ENCODE measurements at regions not wholly inside any gene's neighbourhood (a gene's known extent, or its start where the extent isn't known, plus 50 kb on each side); places are given as distances from the start of the nearest gene placed in this dataset.

DNA sequence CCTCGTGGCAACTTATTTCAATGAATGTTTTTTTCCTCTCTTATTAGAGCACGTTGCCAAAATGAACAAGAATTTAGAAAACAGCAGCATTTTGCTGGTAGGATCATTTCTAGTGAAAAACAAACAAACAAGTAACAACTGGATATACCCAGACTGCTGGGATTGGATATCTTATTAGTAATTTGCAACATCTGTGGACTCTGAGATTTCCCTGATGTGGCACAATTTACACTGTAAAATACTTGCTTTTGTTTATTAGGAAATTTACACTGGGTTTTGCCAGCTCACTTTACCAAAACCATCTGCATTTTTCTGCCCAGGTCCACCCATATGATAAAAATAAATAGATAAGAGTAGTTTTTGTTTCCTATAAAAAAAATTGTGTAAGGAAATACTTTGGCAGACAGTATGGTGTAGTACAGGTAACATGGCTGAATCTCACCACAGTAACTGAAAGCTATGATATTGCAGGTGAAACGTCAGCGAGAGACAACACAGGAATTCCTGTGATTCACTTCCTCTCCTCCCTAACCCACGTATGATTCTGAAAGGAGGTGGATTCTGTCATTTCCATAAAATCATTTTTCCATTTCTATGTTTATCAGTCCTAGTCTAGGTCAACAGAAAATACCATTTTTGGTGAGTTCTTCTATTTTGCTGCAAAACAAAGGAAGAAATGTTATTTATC lies 176.2 kb upstream of the NOVA1 start:
- DNase-seq: no peak

DNA sequence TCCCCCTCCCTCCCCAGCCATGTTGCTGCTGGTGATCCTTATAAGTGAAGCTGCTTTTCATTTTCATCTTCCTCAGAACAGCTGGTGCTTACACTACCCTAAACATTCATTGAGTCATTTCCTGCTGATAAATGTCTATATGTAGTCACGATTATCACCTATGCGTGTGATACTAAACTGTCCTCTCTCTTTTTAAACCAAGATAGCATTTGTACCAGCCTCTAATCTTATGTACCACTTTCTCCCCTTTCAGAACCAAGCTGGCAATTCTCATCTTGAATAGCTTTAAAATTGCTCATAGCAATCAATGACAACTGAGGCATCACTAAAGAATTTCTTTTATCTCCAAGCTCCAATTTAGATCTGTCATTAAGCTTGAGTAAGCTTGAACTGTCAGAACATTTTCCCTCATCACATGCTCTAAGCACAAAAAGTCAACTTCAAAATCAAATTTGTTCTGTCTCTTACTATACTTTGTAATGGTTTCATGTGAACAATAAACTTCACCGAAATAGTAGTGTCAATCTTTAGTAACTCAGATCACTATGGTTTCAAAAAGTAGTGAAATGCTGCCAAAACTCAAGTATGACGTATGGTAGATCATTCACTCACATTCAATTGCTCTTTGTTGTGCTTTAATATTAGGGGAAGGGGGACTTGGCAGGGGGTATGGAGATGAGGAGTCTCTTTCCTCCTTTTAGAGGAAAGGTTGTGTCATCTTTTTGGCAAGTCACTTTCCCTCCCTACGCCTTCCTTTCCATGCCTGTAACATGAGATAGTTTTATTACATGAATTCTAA lies 178.1 kb upstream of the NOVA1 start:
- no peak for DNase-seq

DNA sequence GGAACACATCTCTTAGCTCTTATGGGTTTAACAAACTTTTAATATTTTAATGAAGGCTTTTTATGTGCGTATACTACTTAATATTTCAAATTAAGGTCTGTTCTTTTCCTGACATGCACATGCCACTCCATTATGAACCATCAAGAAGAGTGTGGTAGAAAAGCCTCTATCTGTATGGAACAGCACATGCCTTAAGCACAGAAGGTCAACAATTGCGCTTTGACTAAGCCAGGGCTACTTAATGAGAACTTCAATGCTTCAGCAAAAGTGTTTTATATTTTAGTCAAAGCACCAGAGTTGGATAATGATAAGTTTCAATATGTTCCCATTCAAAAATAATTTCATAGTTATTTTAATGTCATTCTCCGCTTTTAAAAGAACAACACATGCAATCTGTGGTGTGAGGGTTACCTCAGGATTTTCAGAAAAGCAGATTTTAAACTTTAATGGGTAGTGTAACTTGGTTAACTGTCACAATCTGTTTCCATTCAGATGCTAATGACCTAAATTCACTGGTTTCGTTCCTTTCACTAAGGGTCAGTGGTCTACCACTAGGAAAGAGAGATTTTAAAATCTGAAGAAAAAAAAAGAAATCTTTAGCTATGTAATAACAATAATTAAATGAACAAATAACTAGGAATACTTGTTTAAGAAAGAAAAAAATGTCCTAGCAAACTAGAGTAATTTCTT lies 193.4 kb upstream of the NOVA1 start:
- DNase-seq: no peak

DNA sequence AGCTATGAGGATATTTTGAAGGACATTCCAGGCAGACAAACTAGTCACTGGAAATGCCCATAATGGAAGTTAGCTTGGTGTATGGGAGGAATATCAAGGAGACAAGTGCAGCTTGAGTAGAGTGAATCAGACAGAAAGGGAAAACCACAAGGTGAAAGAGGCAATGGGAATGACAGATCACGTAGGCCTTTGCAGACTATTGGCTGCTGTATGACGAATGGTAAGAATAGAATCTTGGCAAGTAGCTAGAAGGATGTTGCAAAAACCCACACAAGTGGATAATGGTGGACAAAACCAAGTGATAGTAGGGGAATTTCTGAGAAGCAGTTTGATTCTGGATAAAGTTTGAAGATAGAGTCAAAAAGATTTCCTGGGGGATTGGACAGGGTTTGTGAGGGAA lies 196.9 kb upstream of the NOVA1 start:
- DNase-seq: no peak

DNA sequence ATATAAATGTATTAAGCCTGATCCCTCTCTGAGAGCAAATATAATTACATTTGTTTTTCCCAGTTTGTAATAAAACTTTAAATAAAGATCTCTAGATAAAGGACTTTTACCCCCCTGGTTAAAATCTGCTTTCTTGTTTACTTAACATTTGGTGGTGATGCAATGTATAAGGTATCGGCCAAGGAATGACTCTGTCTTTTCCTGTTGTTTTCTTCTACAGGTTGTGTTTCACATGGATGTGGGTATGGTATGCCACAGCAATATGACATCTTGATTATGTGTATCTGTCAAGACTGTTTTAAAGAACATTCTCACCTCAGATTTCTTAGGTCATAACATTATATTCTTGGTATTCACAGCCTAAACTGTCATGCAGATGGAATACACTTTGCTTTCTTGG lies 210.6 kb upstream of the NOVA1 start:
- no peak for DNase-seq

DNA sequence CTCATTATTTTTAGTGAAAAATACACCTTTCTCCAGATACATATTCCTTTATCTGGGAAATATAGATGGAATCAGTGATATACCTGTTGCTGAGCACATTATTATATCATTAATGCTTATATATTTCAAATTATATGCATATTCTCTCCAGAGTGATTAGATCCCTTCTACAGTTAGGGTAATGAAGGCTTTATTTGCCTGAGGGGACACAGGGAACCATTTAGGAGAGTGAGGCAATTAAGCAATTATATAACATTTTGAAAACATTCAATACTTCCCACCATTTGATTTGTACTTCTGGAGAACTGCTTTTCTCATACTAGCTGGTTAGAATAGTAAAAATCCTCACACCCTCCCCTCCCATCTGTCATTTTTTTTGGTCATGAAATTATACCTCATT lies 212.8 kb upstream of the NOVA1 start:
- DNase-seq: no peak

DNA sequence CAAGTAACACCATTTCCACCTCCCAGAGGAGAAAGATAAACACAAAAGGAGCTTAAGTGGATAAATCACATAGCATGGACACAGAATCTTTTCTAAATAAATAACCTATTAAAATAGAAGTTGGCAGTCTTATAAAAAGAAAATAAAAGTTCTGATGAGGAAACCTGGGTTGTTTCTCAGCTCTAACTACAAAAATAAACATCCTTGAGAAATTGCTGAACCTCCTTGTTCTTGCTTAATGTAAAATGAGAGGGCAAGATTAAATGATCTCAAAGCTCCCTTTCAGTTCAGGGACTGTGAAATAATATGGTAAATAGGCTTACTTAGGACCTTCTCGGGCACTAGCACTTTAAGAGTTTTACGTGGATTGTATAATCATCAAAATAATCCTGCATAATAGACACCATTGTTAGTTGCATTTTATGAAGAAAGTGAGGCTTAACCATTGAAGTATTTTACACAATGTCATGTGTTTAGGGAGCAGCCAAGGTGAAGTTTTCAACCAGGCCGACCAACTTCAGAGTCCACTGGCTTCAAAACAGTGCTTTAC lies 214.0 kb upstream of the NOVA1 start:
- DNase-seq: no peak

DNA sequence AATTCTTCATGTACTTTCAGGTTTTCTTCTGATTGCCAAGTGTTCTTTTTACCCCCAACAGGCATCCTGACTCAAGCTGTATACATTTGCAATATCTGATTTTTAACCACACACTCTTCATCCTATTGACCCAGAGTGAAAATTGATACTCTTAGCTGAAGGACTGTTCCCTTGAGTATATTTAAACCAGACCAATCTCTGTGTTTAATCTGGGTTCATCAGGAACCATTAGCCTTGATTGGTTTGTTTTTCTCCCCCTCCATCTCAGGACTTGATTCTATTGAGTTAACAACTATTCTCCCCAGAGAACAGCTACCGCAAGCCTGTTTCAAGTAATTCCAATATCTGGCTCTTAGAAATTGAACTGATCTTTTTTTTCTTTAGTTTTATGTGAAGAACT lies 222.3 kb upstream of the NOVA1 start:
- no peak for DNase-seq

DNA sequence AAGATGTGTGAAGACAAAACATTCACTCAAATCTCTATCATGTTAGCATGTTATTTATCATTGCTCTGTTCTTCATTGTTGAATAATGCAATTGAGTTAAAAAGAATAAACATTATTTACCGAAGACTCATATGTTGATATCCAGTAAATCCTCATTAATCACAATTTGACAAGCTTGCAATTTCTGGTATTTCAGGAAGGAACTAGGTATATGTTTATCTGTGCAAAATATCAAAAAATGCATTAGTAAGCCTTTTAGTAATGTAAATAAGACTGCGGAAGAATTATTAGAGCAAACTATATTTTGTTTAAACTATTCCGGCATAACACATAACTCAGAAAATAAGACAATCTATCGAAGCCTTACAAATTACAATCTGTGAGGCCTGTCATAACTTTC lies 222.7 kb upstream of the NOVA1 start:
- no peak for DNase-seq

DNA sequence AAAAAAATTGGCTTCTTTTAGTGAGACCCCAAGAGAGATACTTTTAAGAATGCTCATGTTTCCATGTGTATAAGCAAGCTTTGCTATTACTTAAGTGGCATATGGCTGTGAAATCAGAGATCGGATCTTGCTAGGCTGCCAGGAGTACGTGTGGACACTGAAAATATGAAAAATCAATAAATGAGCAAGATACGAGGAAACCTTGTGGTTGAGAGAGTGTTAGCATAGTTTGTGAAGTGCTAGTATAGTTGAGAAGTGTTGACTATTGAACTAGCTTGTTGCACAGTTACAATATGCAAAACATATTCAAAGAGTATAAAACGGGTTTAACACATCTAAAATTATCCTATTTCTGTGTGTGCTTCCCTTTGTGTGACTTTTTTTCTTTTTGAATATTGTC lies 230.9 kb upstream of the NOVA1 start:
- DNase-seq: no peak

DNA sequence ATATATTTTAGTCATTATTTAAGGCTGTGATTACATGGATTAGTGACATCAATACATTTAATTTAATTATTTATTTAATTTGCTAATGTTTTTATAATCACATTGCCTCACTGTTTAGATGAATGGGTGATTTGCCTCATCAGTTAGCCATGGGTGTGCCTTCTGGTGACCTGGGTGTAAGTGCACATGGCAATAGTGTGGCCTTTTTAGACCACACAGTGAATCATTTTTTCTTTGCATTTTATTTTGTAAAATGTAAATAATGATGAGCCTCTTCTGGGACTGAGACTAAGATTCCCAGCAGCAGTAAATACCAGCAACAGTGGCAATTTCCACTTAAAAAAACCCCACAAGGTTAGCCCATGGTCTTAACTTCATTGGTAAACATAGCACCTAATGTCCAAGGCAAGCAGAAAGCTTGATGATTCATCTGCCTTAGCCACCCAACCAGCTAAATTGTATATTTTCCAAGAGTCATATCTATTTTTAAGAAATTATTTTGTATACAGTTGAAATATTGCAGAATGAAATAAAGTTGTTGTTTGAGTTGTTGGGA lies 235.9 kb upstream of the NOVA1 start:
- DNase-seq: no peak

DNA sequence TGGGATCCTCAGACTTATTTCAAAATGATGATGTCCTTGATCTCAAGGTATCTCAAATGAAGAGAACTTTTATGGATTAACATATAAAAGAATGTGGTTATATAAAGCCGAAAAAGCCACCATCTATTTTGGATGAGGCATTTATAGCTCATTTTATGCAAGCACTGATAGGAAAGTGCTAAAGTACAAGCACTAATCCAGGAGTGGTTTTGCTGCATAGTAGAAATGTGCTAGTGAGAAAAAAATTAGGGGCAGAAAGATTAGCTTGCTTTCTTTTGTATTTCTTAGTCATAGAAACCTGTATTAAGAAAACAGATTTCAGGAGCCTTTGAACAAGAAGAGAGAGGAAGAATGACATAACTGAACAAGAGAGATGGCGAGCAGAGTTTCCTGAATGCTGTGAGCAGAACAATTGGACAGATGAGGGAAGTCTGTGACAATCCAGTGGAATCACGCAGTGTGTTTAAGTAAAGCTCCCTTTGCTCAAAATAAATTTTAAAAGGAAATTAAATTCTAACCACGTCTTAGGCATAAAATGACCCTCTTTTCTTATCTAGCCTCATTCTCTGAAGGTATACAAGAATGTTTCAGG lies 238.2 kb upstream of the NOVA1 start:
- DNase-seq: no peak

DNA sequence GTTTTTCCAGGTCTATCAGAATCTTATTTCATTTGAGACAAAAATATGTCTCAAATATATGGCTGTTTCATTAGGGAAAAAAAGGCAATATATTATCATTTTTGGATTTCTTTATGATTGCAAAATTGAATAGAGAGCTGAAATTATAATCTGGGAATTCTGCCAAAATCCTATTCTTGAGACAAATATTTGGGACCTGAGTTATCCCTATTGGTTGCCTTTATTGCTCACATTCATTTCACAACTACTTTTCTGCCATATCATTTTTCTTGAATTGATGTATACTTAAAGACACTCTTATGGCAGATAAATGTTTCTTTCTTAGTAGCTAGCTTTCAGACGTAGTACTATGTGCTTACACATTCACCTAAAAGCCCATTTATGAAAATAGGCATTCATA lies 241.6 kb upstream of the NOVA1 start:
- no peak for DNase-seq

DNA sequence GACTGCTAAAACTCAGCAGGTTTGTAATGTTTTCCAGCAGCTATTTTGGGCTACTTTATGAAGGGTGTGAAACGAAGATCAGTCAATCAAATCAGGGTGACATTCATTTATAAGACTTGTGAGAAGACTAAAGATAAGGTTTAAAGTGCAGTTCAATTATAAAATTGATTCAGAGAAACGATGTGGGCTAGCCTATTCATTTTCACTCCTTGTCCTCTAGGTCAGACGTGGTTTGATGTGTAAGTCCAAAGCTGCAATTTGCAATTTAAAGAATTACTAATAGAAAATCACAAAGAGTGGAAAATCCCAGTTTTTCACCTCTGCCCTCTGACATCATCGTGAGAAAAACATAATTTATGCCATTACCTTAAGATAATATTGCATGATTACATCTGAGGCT lies 243.5 kb upstream of the NOVA1 start:
- DNase-seq: no peak

DNA sequence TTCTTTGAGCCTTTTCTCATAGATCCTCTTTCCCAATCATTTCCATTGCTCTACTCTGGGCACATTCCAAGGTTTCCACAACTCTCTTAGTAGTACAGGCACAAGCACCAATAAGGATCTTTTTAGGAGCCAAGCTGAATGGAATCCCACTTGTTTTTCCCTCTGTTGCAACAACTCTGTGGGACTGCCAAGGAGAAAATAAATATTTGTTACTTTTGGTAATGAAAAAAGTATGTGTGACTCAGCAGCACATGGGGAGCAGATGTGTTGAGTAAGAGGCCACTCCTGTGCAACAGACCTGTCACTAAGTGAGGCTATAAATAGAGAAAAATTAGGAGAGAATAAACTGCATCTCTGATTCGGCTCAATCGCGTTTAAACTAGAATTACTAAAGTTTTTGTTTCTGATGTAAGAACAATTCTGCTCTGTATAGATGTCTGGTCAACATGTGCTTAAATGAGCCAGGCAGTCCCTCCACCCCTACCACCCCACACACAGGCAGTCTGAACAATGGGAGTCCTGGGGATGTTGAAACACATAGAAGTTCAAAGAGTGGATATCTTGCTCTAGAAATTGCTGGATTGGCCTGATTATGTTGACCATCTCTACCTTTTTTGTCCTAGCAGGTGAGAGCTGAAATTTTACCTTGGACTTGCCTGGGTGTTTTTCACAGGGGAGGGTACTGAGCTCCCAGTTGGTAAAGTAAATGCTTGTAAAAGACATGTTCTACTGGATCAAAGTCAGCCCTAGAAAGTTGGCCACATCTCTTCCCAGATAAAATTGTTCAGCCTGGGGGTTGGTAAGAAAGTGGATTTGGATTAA lies 244.3 kb upstream of the NOVA1 start:
- no peak for DNase-seq

DNA sequence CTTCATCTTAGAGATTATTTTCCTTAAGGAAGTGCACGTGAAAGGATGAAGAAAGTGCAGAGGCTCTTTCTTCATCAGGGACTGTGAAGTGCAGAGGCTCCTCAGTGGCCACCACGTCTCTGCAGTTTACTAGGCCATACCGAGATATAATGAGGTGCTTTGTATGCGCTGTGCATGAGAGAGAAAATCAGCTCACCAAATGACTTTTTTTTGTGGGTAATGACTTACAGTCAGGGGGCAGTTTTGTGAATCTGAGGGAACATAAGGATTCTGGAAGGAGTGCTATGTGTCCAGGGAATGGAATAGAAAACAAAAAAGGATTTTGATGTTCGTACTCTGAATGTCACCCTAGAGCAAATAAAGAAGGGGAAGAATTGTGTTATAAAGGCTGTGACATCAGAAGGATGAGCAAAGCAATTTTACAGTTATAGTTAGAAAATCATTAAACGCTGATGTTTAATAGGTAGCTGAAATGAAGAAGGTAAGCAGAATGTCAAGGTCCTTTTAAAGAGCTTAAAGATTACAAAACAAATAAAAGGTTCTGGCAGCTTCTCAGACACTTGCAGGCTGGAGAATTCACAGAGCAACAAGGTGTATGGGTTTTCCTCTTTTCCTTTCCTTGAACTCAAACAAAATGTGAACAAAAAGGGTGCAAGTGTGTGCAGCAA lies 247.5 kb upstream of the NOVA1 start:
- DNase-seq: no peak

DNA sequence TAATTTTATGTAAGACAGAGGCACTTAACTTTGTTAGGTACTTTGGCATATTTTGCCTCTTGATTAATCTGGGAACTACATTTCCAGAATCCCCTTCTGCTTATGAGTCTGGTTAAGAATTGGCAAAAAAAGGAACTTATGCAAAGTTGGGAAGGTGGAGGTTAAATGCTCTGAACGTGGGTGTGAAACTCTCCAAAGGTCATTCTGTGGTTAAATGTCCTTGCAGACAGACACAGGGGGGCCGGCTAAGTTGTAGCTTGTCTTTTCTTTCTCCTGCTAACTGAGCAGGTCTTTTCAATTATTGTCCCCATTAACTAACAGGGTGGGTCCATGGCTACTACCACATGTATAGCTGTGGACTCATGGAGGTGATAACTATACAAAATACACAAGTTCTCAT lies 248.6 kb upstream of the NOVA1 start:
- DNase-seq: no peak

DNA sequence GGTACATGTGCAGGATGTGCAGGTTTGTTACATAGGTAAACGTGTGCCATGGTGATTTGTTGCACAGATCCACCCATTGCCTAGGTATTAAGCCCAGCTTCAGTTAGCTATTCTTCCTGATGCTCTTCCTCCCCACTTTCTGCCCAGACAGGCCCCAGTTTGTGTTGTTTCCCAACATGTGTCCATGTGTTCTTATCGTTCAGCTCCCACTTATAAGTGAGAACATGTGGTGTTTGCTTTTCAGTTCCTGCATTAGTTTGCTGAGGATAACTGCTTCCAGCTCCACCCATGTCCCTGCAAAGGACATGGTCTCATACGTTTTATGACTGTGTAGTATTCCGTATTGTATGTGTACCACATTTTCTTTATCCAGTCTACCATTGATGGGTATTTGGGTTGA lies 251.7 kb upstream of the NOVA1 start:
- DNase-seq: no peak

DNA sequence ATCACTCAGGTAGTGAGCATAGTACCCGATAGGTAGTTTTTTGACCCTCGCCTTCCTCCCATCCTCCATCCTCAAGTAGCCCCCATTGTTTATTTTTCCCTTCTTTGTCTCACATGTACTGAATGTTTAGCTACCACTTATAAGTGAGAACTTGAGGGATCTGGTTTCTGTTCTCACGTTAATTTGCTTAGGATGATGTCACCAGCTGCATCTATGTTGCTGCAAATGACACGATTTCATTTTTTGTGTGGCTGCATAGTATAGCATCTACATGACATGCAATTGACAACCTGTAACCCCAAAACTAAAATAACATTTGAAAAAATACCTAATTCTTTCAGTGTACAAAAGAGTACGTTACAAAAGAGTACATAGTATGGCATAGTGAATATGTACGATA lies 254.0 kb upstream of the NOVA1 start:
- no peak for DNase-seq

DNA sequence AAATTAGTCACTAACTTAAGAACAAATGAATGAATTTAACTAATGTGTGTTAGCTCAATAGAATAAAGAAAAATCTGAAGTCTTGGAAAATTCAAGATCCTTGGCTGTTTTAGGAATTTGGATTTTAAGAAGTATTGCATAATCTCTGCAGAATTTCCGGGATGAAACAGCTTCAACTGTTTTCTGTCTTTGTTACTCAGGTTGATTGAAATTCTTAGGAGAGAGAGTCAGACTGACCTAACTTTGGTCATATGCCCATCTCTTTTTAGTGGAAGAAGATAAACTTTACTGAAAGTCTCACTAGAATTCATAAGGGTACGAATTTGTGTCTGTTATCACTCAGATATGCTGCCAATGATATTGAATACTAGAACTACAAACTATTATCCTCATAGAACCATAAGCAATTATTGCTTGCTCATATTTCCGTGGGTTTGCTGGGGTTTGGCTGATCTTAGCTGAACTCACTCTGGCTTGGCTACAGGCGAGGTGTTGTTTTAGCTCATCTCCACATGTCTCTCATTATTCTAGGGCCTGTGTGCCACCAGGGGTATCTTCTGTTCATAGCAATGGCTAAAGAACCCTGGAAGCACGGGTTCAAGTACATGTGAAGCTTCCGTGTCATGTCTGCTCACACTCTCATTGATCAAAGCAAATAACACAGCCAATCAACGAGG lies 257.4 kb upstream of the NOVA1 start:
- DNase-seq: no peak

DNA sequence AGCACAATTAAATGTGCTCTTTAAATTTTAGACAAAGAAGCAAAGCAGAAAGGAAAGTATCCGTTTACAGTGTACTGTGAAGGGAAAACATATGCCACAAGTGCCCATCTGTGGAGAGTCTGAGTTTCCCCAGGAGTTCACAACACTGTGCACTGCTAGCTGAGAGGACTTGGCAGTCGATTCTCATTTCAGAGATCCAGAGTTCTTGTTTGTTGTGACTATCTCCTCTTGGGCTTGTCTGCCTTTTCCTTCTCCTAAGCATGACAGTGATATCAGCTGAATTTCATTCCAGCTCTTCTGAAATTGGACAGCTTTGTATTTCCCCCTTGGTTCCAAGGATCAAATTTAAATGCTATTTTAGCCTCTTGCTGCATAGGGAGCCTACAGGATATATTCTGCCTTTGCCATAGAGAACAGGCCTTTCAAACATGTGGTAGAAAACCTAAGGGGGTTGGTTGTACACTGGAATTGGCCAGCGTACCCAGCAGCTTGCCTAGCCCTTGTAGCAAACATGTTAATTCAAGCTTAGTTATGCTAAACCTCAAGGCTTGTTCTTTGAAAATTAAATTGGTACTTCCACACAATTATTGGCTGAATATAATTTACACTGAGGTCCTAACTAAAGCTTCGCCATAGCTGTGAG lies 259.2 kb upstream of the NOVA1 start:
- no peak for DNase-seq

Measured in hematopoietic multipotent progenitor cell treated with erythropoietin and hydrocortisone succinate and interleukin-3 and kit ligand, for 6 days (in vitro differentiated cells).